GM12873 (cell line): ENCODE measurements at regions not wholly inside any gene's neighbourhood (a gene's known extent, or its start where the extent isn't known, plus 50 kb on each side); places are given as distances from the start of the nearest gene placed in this dataset.

Experiments
- TF ChIP-seq, protein P1 (sequence below): IDR thresholded peaks from 2 replicates; pipeline ENCODE4 v1.5.1; 2012; ENCODE audit warnings: low read depth, mild to moderate bottlenecking, moderate library complexity, low read length, control low read depth; ENCODE audit not compliant: insufficient read depth; ENCODE audit errors: missing control alignments

DNA sequence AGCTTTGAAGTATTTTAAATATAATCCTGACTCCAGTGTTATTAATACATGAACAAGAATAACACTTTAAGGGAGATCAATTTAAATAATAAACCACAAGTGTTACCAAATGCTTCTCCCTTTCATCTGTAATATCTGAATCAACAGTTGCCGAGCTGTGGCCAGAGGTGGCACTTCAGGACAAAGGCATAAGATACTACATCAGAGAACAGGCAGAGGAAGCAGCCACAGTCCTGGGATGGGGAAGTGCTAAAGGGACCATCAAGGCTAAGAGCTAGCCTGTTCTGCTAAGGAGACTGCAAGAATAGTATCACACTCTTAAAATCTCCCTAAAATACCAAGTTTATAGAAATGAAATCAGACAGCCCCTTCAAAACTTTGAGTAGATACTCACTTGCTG is 378.2 kb upstream of the PRKCQ start:
- TF ChIP-seq, protein P1, sequence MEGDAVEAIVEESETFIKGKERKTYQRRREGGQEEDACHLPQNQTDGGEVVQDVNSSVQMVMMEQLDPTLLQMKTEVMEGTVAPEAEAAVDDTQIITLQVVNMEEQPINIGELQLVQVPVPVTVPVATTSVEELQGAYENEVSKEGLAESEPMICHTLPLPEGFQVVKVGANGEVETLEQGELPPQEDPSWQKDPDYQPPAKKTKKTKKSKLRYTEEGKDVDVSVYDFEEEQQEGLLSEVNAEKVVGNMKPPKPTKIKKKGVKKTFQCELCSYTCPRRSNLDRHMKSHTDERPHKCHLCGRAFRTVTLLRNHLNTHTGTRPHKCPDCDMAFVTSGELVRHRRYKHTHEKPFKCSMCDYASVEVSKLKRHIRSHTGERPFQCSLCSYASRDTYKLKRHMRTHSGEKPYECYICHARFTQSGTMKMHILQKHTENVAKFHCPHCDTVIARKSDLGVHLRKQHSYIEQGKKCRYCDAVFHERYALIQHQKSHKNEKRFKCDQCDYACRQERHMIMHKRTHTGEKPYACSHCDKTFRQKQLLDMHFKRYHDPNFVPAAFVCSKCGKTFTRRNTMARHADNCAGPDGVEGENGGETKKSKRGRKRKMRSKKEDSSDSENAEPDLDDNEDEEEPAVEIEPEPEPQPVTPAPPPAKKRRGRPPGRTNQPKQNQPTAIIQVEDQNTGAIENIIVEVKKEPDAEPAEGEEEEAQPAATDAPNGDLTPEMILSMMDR: no peak

DNA sequence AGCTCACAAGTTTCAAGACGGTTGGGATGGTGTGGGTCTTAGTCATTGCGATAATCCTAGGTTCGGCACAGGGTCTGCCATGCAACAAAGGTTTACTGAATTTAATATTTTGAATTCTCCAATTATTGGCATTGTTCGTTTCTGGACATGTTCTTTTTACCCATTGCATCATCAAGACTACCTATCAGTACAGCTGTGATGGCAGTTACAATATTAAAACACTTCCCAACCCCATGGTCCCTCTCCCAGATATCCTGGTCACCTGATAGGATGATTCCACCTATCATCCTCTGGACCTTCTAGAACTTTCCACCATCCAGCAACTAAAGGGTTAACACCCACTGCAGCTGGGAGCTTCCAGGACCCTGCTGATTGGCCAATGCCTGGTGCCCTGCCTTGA is 377.8 kb upstream of the PRKCQ start:
- TF ChIP-seq, protein P1: no peak

DNA sequence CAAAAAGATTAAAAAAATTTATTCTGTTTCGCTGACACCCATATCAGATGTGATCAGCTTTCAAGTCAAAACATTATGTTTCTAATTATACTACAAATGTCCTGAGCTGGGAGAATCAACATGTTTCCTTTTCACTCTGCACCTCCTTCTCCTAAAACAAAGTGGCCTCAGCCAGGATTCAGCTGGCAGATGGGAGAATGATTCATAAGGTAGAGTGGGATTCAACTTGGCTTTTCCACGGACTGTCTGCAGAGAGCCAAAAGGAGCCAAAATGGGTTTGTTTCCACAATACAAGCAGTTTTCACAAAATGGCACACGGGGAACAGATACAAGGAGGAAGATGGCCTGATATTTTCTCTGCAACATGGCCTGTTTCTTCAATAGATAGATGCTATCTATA is 376.5 kb upstream of the PRKCQ start:
- TF ChIP-seq, protein P1: no peak

DNA sequence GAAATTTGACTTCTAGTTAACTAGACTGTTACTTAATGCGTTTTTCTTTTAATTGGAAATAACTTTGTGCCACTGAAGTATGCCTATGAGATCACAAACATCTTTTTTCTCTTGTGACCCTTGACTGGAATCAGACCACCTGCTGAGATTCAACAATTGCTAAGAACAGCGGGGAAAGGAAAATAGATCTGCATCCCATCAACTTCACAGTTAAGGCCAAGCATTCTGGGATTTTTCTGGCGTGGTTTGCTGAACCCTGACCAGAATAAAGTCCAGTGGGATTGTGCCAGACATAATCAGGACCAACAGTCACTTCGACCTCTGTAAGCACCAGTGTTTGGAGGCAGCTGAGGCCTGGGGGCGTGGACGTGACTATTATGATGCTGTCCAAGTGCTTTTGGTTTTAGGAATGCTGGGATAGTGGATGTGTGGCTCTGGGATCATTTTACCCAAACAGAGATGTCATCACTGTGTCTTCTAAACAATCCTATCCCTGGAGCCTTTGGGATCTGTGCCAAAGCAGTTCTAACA is 373.3 kb upstream of the PRKCQ start:
- TF ChIP-seq, protein P1: no peak

DNA sequence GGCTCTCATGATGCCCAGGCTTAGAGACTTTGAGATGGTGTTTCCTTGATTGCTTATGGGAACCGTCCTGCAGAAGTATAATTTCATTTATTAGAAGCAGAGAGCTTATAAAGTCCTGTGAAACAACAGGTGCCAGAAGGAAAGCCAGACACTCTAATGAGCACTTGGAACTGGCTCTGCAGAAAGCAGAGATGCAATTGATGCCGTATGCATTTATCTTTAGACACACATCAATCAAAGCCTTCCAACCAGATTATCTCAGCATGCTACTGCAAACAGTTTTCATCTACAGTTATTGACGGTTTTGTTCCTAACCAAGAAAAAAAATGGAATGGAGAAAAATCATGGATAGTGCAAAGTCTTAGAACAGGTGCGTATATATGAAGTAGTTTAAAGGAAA is 371.7 kb upstream of the PRKCQ start:
- TF ChIP-seq, protein P1: no peak

DNA sequence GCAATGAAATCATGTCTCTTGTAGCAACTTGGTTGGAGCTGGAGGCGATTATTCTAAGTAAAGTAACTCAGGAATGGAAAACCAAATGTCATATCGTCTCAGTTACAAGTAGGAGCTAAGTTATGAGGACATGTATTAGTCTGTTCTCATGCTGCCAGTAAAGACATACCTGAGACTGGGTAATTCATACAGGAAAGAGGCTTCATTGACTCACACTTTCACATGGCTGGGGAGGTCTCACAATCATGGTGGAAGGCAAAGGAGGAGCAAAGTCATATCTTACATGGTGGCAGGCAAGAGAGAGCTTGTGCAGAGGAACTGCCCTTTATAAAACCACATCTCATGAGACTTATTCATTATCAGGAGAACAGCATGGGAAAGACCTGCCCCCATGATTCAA is 370.1 kb upstream of the PRKCQ start:
- TF ChIP-seq, protein P1: no peak

DNA sequence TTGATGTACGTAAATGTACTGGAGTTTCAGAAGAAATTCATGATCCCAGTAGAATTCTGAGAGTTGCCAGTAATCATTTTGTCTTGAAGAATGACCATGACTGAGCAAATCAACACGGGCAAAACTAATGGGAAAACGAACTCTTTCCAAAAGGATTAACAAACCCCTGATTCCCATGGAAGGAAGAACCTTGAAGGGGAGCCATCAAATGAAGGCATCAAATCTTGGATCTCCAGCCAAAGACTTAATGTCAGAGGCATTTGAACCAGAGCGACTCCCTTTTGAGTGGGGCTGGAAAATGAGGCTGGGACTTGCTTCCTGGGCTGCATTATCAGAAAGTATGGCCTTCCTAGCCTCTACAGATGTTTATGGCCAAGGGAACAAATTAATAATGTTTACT is 364.4 kb upstream of the PRKCQ start:
- TF ChIP-seq, protein P1: no peak
